ENCODE measurements at regions not wholly inside any gene's neighbourhood (a gene's known extent, or its start where the extent isn't known, plus 50 kb on each side); places are given as distances from the start of the nearest gene placed in this dataset.

GRCh38 chr12:119258149-119258548, 76.4 kb upstream of the CCDC60 start:
- Mint-ChIP-seq H3K4me1 (no peaks in the 10 kb centered on the region), H3K4me3 (no peak overlapping the region), H3K27ac (peak overlapping the region in 1 of 3 experiments; percentile 24), H3K36me3 (ENCODE audit: low read depth) (no peaks in the 10 kb centered on the region), H3K9me3 (peaks cover 4% of the 10 kb centered on the region), H3K27me3 (ENCODE audit: low read depth) (peaks cover 5% of the 10 kb centered on the region)
- TF ChIP-seq, protein P1, sequence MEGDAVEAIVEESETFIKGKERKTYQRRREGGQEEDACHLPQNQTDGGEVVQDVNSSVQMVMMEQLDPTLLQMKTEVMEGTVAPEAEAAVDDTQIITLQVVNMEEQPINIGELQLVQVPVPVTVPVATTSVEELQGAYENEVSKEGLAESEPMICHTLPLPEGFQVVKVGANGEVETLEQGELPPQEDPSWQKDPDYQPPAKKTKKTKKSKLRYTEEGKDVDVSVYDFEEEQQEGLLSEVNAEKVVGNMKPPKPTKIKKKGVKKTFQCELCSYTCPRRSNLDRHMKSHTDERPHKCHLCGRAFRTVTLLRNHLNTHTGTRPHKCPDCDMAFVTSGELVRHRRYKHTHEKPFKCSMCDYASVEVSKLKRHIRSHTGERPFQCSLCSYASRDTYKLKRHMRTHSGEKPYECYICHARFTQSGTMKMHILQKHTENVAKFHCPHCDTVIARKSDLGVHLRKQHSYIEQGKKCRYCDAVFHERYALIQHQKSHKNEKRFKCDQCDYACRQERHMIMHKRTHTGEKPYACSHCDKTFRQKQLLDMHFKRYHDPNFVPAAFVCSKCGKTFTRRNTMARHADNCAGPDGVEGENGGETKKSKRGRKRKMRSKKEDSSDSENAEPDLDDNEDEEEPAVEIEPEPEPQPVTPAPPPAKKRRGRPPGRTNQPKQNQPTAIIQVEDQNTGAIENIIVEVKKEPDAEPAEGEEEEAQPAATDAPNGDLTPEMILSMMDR (IDR thresholded peaks at IDR 0.05; ENCODE audit: unreplicated experiment in 3 of 3), result no peak

DNA sequence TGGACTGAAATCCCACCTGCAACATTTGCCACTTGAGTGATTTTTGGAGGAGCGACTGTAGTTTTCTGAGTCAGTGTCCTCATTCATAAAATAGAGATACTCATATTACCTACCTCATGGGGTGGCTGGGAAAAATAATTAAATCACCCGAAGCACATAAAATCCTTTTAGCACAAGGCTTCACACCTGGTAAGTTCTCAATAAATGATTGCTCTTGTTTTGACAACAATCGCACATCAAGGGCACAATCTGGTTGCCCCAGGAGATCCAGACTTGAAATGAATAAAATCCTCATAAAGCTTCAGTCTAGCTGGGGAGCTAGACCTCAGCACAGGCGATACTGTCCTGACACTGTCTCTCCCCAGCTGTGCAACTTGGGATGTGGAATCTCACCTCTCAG, 76.0 kb upstream of the CCDC60 start:
- Mint-ChIP-seq H3K4me3 (no peak overlapping the region), H3K9me3 (peaks cover 5% of the 10 kb centered on the region), H3K27ac (no peak overlapping the region), H3K27me3 (ENCODE audit: low read depth) (peaks cover under 1% of the 10 kb centered on the region), H3K4me1 (no peaks in the 10 kb centered on the region), H3K36me3 (ENCODE audit: low read depth) (no peaks in the 10 kb centered on the region)
- TF ChIP-seq, protein P1 (IDR thresholded peaks at IDR 0.05; ENCODE audit: unreplicated experiment in 3 of 3), result no peak

GRCh38 chr12:119259484-119259883, 75.0 kb upstream of the CCDC60 start:
- H3K4me1 Mint-ChIP-seq, result no peaks in the 10 kb centered on the region
- no peak overlapping the region for H3K4me3 Mint-ChIP-seq
- TF ChIP-seq, protein P1 (IDR thresholded peaks at IDR 0.05; ENCODE audit: unreplicated experiment in 3 of 3), result no peak
- no peaks in the 10 kb centered on the region for H3K36me3 Mint-ChIP-seq (ENCODE audit: low read depth)
- peaks cover 5% of the 10 kb centered on the region for H3K9me3 Mint-ChIP-seq
- no peaks in the 10 kb centered on the region for H3K27me3 Mint-ChIP-seq (ENCODE audit: low read depth)
- H3K27ac Mint-ChIP-seq, result no peak overlapping the region

DNA sequence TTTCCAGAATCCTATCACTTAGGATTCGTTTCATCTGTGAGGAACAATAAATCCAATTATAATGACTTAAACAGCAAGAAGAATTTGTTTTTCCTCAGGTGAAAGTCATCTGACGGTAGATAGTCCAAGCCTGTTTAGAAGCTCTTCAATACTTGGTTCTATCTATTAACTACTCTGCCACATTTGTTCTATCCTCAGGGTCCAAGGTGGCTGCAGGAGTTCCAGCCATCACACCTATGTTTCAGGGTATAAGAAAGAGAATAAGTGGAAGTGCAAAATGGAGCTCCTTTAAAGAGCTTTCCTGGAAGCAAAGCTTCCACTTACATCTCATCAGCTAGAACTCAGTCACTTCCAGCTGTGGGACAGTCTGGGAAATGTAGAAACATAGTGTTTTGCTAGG, 72.1 kb upstream of the CCDC60 start:
- Mint-ChIP-seq H3K9me3 (peaks cover 15% of the 10 kb centered on the region), H3K4me3 (no peak overlapping the region), H3K4me1 (no peaks in the 10 kb centered on the region), H3K27me3 (ENCODE audit: low read depth) (no peaks in the 10 kb centered on the region), H3K27ac (no peak overlapping the region), H3K36me3 (ENCODE audit: low read depth) (no peaks in the 10 kb centered on the region)
- TF ChIP-seq, protein P1 (IDR thresholded peaks at IDR 0.05; ENCODE audit: unreplicated experiment in 3 of 3), result no peak

GRCh38 chr12:119263466-119263865, 71.1 kb upstream of the CCDC60 start:
- Mint-ChIP-seq H3K9me3 (peaks cover 15% of the 10 kb centered on the region), H3K27ac (no peak overlapping the region), H3K27me3 (ENCODE audit: low read depth) (no peaks in the 10 kb centered on the region), H3K36me3 (ENCODE audit: low read depth) (no peaks in the 10 kb centered on the region), H3K4me1 (no peaks in the 10 kb centered on the region), H3K4me3 (no peak overlapping the region)
- TF ChIP-seq, protein P1 (IDR thresholded peaks at IDR 0.05; ENCODE audit: unreplicated experiment in 3 of 3), result no peak

GRCh38 chr12:119266963-119267362, 67.6 kb upstream of the CCDC60 start:
- Mint-ChIP-seq H3K4me1 (no peaks in the 10 kb centered on the region), H3K9me3 (peaks cover 21% of the 10 kb centered on the region), H3K36me3 (ENCODE audit: low read depth) (no peaks in the 10 kb centered on the region), H3K4me3 (no peak overlapping the region), H3K27ac (no peak overlapping the region), H3K27me3 (ENCODE audit: low read depth) (no peaks in the 10 kb centered on the region)
- TF ChIP-seq, protein P1 (IDR thresholded peaks at IDR 0.05; ENCODE audit: unreplicated experiment in 3 of 3), result no peak
